GM12874 (cell line): ENCODE measurements at regions not wholly inside any gene's neighbourhood (a gene's known extent, or its start where the extent isn't known, plus 50 kb on each side); places are given as distances from the start of the nearest gene placed in this dataset.

Experiments used
- CTCF ChIP-seq: IDR thresholded peaks from 2 replicates; pipeline ENCODE4 v1.5.1; 2011; ENCODE audit warnings: low read depth, mild to moderate bottlenecking, control low read depth, low read length, moderate library complexity; ENCODE audit not compliant: insufficient read depth

GRCh38 chr18:41025666-41026065 lies 929.4 kb upstream of the PIK3C3 start:
- no peak for TF ChIP-seq CTCF

- TF ChIP-seq CTCF: no peak
Observed at GRCh38 chr18:41024792-41025191, 930.2 kb upstream of the PIK3C3 start.

GRCh38 chr18:41022484-41022883 lies 932.5 kb upstream of the PIK3C3 start:
- no peak for TF ChIP-seq CTCF

GRCh38 chr18:41021089-41021488 lies 933.9 kb upstream of the PIK3C3 start:
- no peak for TF ChIP-seq CTCF

GRCh38 chr18:41012194-41012593 lies 942.8 kb upstream of the PIK3C3 start:
- no peak for TF ChIP-seq CTCF

GRCh38 chr18:41009926-41010325 lies 945.1 kb upstream of the PIK3C3 start:
- TF ChIP-seq CTCF: no peak

- TF ChIP-seq CTCF: no peak
Observed at GRCh38 chr18:41004324-41004723, 950.7 kb upstream of the PIK3C3 start.

- no peak for TF ChIP-seq CTCF
Observed at GRCh38 chr18:40995529-40995928, 959.5 kb upstream of the PIK3C3 start.
